HUDEP-2 (cell line): ENCODE measurements at regions not wholly inside any gene's neighbourhood (a gene's known extent, or its start where the extent isn't known, plus 50 kb on each side); places are given as distances from the start of the nearest gene placed in this dataset.

ENCODE experiments used
- DNase-seq, 76 experiments: peaks; one replicate each; lab custom pipeline; 2025; ENCODE audit not compliant: unreplicated experiment in 76 of 76; lab: John Stamatoyannopoulos, UW

GRCh38 chr4:13142191-13142590, 341.9 kb downstream of the RAB28 start:
- no peak for DNase-seq

GRCh38 chr4:13137390-13137789, 346.8 kb downstream of the RAB28 start:
- DNase-seq: no peak

GRCh38 chr4:13133700-13134099, 350.4 kb downstream of the RAB28 start:
- no peak for DNase-seq

- no peak for DNase-seq
Measured at GRCh38 chr4:13130848-13131247, 353.3 kb downstream of the RAB28 start.

GRCh38 chr4:13129095-13129494, 355.0 kb downstream of the RAB28 start:
- DNase-seq: no peak

- no peak for DNase-seq
Measured at GRCh38 chr4:13126976-13127910, 356.9 kb downstream of the RAB28 start.

GRCh38 chr4:13118633-13119032, 365.5 kb downstream of the RAB28 start:
- DNase-seq: no peak

- no peak for DNase-seq
Measured at GRCh38 chr4:13117185-13117584, 367.0 kb downstream of the RAB28 start.

GRCh38 chr4:13112030-13112429, 372.1 kb downstream of the RAB28 start:
- no peak for DNase-seq

- no peak for DNase-seq
Measured at GRCh38 chr4:13109536-13109935, 374.6 kb downstream of the RAB28 start.

GRCh38 chr4:13108096-13108495, 376.0 kb downstream of the RAB28 start:
- DNase-seq: no peak

GRCh38 chr4:13103382-13104015, 380.6 kb downstream of the RAB28 start:
- DNase-seq: no peak

- no peak for DNase-seq
Measured at GRCh38 chr4:13102092-13102742, 381.9 kb downstream of the RAB28 start.

- DNase-seq: no peak
Measured at GRCh38 chr4:13097971-13098370, 386.2 kb downstream of the RAB28 start.

- no peak for DNase-seq
Measured at GRCh38 chr4:13095722-13096121, 388.4 kb downstream of the RAB28 start.

- no peak for DNase-seq
Measured at GRCh38 chr4:13093170-13093569, 391.0 kb downstream of the RAB28 start.

- no peak for DNase-seq
Measured at GRCh38 chr4:13092702-13093101, 391.4 kb downstream of the RAB28 start.

GRCh38 chr4:13089659-13089998, 394.5 kb downstream of the RAB28 start:
- DNase-seq: no peak

- no peak for DNase-seq
Measured at GRCh38 chr4:13088726-13089658, 395.1 kb downstream of the RAB28 start.

- DNase-seq: no peak
Measured at GRCh38 chr4:13087041-13087440, 397.1 kb downstream of the RAB28 start.

GRCh38 chr4:13084210-13084609, 399.9 kb downstream of the RAB28 start:
- DNase-seq: no peak
